SK-N-SH (cell line): ENCODE measurements at regions not wholly inside any gene's neighbourhood (a gene's known extent, or its start where the extent isn't known, plus 50 kb on each side); places are given as distances from the start of the nearest gene placed in this dataset.

Source experiments
- CTCF ChIA-PET: fragments of 300-600, 350-600 bp; formaldehyde crosslinking; extraction: SDS; loops from one replicate; lab custom pipeline; 2021; lab: Yijun Ruan, JAX
- POLR2A ChIA-PET: fragments of 350-600 bp; sonication (Branson Sonifier 250); formaldehyde crosslinking; extraction: SDS; loops from one replicate; lab custom pipeline; 2020; ENCODE audit warnings: antibody characterized with exemption, inconsistent platforms; lab: Yijun Ruan, JAX
- DNase-seq: peaks from one replicate; pipeline ENCODE4 v3.0.0; 2012
- H2AFZ ChIP-seq: fragments of 200-600 bp; sonication (generic); 2 replicates; pipeline ENCODE4 v1.8.1; 2016; ENCODE audit warnings: antibody characterized with exemption, mild to moderate bottlenecking, low read depth
- H3F3A ChIP-seq: fragments of 200-600 bp; sonication (generic); replicated peaks from 2 replicates; pipeline ENCODE3; 2016; ENCODE audit warnings: antibody characterized with exemption, mild to moderate bottlenecking; ENCODE audit not compliant: insufficient read depth
- H3K27ac ChIP-seq, 2 experiments: fragments of 200-500 bp in 1 of 2; fragments of 200-600 bp in 1 of 2; sonication (Bioruptor generic) in 1 of 2; sonication (generic), shearing (Covaris generic) in 1 of 2; 2 replicates each; pipeline versions ENCODE4 v1.5.1 to v1.6.1; 2014 to 2016; ENCODE audit warnings: low read depth in 2 of 2, inconsistent platforms in 1 of 2, low read length in 1 of 2, mild to moderate bottlenecking in 1 of 2, mixed read lengths in 1 of 2
- H3K27me3 ChIP-seq: fragments of 200-600 bp; sonication (generic), shearing (Covaris generic); 2 replicates; pipeline ENCODE4 v1.6.1; 2016; ENCODE audit warnings: mixed run types; ENCODE audit not compliant: insufficient read depth
- H3K36me3 ChIP-seq, 2 experiments: fragments of 200-500 bp in 1 of 2; fragments of 200-600 bp in 1 of 2; sonication (Bioruptor generic) in 1 of 2; sonication (generic) in 1 of 2; replicated peaks in 1 of 2; 2 replicates each; pipeline versions ENCODE3 to v1.5.1; 2014 to 2016; ENCODE audit warnings: low read length in 1 of 2, mild to moderate bottlenecking in 1 of 2; ENCODE audit not compliant: insufficient read depth in 2 of 2, control insufficient read depth in 1 of 2
- H3K4me1 ChIP-seq, 2 experiments: fragments of 200-500 bp in 1 of 2; fragments of 200-600 bp in 1 of 2; sonication (Bioruptor generic) in 1 of 2; sonication (generic), shearing (Covaris generic) in 1 of 2; 2 replicates each; pipeline versions ENCODE4 v1.5.1 to v1.6.1; 2014 to 2016; ENCODE audit warnings: low read depth in 1 of 2, low read length in 1 of 2, mixed run types in 1 of 2; ENCODE audit not compliant: insufficient read depth in 2 of 2, control insufficient read depth in 1 of 2
- H3K4me2 ChIP-seq: fragments of 200-600 bp; sonication (generic), shearing (Covaris generic); 2 replicates; pipeline ENCODE4 v1.6.1; 2017; ENCODE audit warnings: mixed run types
- H3K4me3 ChIP-seq, 2 experiments: fragments of 200-500 bp in 1 of 2; fragments of 200-600 bp in 1 of 2; sonication (Bioruptor generic) in 1 of 2; sonication (generic), shearing (Covaris generic) in 1 of 2; 2 replicates each; pipeline versions ENCODE4 v1.5.1 to v1.8.1; 2014 to 2016; ENCODE audit warnings: low read depth in 2 of 2, inconsistent platforms in 1 of 2, low read length in 1 of 2, mild to moderate bottlenecking in 1 of 2, mixed read lengths in 1 of 2, moderate library complexity in 1 of 2
- H3K79me2 ChIP-seq: fragments of 200-600 bp; sonication (generic); 2 replicates; pipeline ENCODE4 v1.8.1; 2017; ENCODE audit warnings: mild to moderate bottlenecking; ENCODE audit not compliant: insufficient read depth
- H3K9ac ChIP-seq: fragments of 200-600 bp; sonication (generic); 2 replicates; pipeline ENCODE4 v1.6.1; 2017; ENCODE audit warnings: mixed run types
- H3K9me2 ChIP-seq: fragments of 200-600 bp; sonication (generic); 2 replicates; pipeline ENCODE4 v1.6.1; 2017; ENCODE audit warnings: mixed run types
- H3K9me3 ChIP-seq: fragments of 200-600 bp; sonication (generic); 2 replicates; pipeline ENCODE4 v1.6.1; 2017; ENCODE audit warnings: mixed run types, mild to moderate bottlenecking, moderate library complexity
- H4K20me1 ChIP-seq: fragments of 200-600 bp; sonication (generic); 2 replicates; pipeline ENCODE4 v1.6.1; 2017; ENCODE audit warnings: mild to moderate bottlenecking, mixed run types; ENCODE audit not compliant: insufficient read depth
- CTCF ChIP-seq: fragments of 200-600 bp; sonication (generic); IDR thresholded peaks from 2 replicates; pipeline ENCODE4 v1.6.1; 2017; ENCODE audit warnings: antibody characterized with exemption, mild to moderate bottlenecking, moderate library complexity
- EP300 ChIP-seq, 2 experiments: IDR thresholded peaks; 2 replicates each; pipeline versions ENCODE4 v1.4.0 to v1.6.1; 2012; ENCODE audit warnings: borderline replicate concordance in 1 of 2, low read depth in 1 of 2, low read length in 1 of 2
- EZH2phosphoT487 ChIP-seq: fragments of 200-600 bp; sonication (generic); IDR thresholded peaks from 2 replicates; pipeline ENCODE4 v1.6.1; 2017; ENCODE audit warnings: low read depth, mixed run types, mild to moderate bottlenecking, antibody characterized with exemption, moderate library complexity, borderline replicate concordance
- GABPA ChIP-seq: IDR thresholded peaks from 2 replicates; pipeline ENCODE4 v1.4.0; 2012; ENCODE audit warnings: low read depth, mild to moderate bottlenecking
- GATA2 ChIP-seq: sonication (generic); formaldehyde crosslinking; IDR thresholded peaks from 2 replicates; pipeline ENCODE4 v1.5.0; 2020; ENCODE audit warnings: mild to moderate bottlenecking, missing genetic modification reagents
- JUND ChIP-seq: IDR thresholded peaks from 2 replicates; pipeline ENCODE4 v1.4.0; 2012
- MXI1 ChIP-seq: IDR thresholded peaks from 2 replicates; pipeline ENCODE4 v1.6.1; 2012; ENCODE audit warnings: mild to moderate bottlenecking, low read depth, low read length, improper control_type of control experiment
- RCOR1 ChIP-seq: fragments of 150-350 bp; IDR thresholded peaks from 2 replicates; pipeline ENCODE4 v1.6.1; 2017; ENCODE audit warnings: antibody characterized with exemption, low read length
- TAF1 ChIP-seq: IDR thresholded peaks from 2 replicates; pipeline ENCODE4 v1.6.1; 2012; ENCODE audit warnings: low read depth, mild to moderate bottlenecking, low read length, moderate library complexity, borderline replicate concordance
- ZBTB33 ChIP-seq: IDR thresholded peaks from 2 replicates; pipeline ENCODE4 v1.4.0; 2012; ENCODE audit warnings: low read depth, borderline replicate concordance
- WGBS: methylation state at CpG from one replicate; pipeline ENCODE4 v1.1.6; 2017; ENCODE audit warnings: low lambda C conversion rate; 5-methylcytosine and 5-hydroxymethylcytosine counted together
- TF ChIP-seq, protein P1 (sequence below): IDR thresholded peaks from 2 replicates; pipeline ENCODE4 v1.6.1; 2012; ENCODE audit warnings: mild to moderate bottlenecking, low read depth, low read length, moderate library complexity

GRCh38 chr18:65610939-65611338, 139.9 kb upstream of the CDH7 start:
- H3K4me2 ChIP-seq: no peak overlapping the region
- no peaks in the 10 kb centered on the region for H3K9me2 ChIP-seq
- H3K27ac ChIP-seq: no peak overlapping the region
- TF ChIP-seq, protein P1, sequence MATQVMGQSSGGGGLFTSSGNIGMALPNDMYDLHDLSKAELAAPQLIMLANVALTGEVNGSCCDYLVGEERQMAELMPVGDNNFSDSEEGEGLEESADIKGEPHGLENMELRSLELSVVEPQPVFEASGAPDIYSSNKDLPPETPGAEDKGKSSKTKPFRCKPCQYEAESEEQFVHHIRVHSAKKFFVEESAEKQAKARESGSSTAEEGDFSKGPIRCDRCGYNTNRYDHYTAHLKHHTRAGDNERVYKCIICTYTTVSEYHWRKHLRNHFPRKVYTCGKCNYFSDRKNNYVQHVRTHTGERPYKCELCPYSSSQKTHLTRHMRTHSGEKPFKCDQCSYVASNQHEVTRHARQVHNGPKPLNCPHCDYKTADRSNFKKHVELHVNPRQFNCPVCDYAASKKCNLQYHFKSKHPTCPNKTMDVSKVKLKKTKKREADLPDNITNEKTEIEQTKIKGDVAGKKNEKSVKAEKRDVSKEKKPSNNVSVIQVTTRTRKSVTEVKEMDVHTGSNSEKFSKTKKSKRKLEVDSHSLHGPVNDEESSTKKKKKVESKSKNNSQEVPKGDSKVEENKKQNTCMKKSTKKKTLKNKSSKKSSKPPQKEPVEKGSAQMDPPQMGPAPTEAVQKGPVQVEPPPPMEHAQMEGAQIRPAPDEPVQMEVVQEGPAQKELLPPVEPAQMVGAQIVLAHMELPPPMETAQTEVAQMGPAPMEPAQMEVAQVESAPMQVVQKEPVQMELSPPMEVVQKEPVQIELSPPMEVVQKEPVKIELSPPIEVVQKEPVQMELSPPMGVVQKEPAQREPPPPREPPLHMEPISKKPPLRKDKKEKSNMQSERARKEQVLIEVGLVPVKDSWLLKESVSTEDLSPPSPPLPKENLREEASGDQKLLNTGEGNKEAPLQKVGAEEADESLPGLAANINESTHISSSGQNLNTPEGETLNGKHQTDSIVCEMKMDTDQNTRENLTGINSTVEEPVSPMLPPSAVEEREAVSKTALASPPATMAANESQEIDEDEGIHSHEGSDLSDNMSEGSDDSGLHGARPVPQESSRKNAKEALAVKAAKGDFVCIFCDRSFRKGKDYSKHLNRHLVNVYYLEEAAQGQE: no peak
- no peak for TF ChIP-seq JUND
- TF ChIP-seq, all 33 proteins: peak for 0
- Histone ChIP-seq H3K79me2 (no peaks in the 10 kb centered on the region), H3K4me1 (no peaks in the 10 kb centered on the region), H3K27me3 (no peaks in the 10 kb centered on the region), H2AFZ (no peak overlapping the region), H3K9me3 (no peaks in the 10 kb centered on the region), H4K20me1 (no peaks in the 10 kb centered on the region), H3K36me3 (no peaks in the 10 kb centered on the region), H3F3A (no peaks in the 10 kb centered on the region), H3K9ac (no peak overlapping the region), H3K4me3 (no peak overlapping the region)
- ChIA-PET CTCF (no interaction called here), POLR2A (no interaction called here)
- no peak for DNase-seq
- WGBS: 23% methylated on average over 3 of the region's 3 CpGs

- 21% methylated on average over 1 of the region's 1 CpG for WGBS
- ChIA-PET POLR2A (no interaction called here), CTCF (no interaction called here)
- no peaks in the 10 kb centered on the region for H3K4me1 ChIP-seq
- H3K9me2 ChIP-seq: no peaks in the 10 kb centered on the region
- H3K79me2 ChIP-seq: no peaks in the 10 kb centered on the region
- no peak overlapping the region for H3K9ac ChIP-seq
- no peaks in the 10 kb centered on the region for H3F3A ChIP-seq
- no peak overlapping the region for H3K4me3 ChIP-seq
- H4K20me1 ChIP-seq: no peaks in the 10 kb centered on the region
- H3K27ac ChIP-seq: no peak overlapping the region
- no peak overlapping the region for H2AFZ ChIP-seq
- TF ChIP-seq CTCF: no peak
- no peak for TF ChIP-seq TAF1
- TF ChIP-seq MXI1: no peak
- TF ChIP-seq GATA2 (CRISPR knock-in tag): no peak
- no peak for TF ChIP-seq EP300 (IDR thresholded peaks at IDR 0.05; ENCODE audit: borderline replicate concordance in 1 of 2, low read depth in 1 of 2, low read length in 1 of 2)
- TF ChIP-seq, protein P1: no peak
- TF ChIP-seq ZBTB33: no peak
- TF ChIP-seq GABPA: no peak
- TF ChIP-seq RCOR1: no peak
- TF ChIP-seq EZH2phosphoT487: no peak
- no peaks in the 10 kb centered on the region for H3K36me3 ChIP-seq
- H3K4me2 ChIP-seq: no peak overlapping the region
- H3K9me3 ChIP-seq: no peaks in the 10 kb centered on the region
- H3K27me3 ChIP-seq: no peaks in the 10 kb centered on the region
- no peak for DNase-seq
These were observed 142.3 kb upstream of the CDH7 start for GRCh38 chr18:65608471-65608870.
